ENCODE measurements at regions not wholly inside any gene's neighbourhood (a gene's known extent, or its start where the extent isn't known, plus 50 kb on each side); places are given as distances from the start of the nearest gene placed in this dataset.
A peak's percentile ranks its signal among the peaks of the same experiment; 100 is the strongest.
"Not testable (repeated sequence)": the region's sequence is repeated elsewhere in the genome, so short reads cannot be mapped to it uniquely, and the experiment has no call there.

DNA sequence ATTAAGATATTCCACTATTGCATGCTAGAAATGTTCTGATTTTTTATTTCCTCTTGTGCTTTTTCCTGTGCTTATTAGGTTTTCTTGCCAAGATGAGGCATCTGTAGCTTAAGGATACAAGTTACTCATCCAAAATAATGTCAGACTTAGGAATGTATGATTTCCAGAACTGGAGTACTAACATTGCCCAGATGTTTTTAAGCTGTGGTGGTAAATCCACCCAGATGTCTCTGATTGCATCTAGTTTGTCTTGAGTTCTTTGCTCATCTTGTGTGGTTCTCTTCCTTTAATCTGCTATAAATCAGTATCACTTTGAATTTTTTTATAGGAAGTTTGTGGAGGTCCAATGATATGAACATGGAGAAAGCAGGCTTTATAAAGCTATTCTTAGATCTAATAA is 337.5 kb upstream of the ZNF608 start:
- intact Hi-C loops (cut with DNase I) = no loop called here
- no peak for DNase-seq

DNA sequence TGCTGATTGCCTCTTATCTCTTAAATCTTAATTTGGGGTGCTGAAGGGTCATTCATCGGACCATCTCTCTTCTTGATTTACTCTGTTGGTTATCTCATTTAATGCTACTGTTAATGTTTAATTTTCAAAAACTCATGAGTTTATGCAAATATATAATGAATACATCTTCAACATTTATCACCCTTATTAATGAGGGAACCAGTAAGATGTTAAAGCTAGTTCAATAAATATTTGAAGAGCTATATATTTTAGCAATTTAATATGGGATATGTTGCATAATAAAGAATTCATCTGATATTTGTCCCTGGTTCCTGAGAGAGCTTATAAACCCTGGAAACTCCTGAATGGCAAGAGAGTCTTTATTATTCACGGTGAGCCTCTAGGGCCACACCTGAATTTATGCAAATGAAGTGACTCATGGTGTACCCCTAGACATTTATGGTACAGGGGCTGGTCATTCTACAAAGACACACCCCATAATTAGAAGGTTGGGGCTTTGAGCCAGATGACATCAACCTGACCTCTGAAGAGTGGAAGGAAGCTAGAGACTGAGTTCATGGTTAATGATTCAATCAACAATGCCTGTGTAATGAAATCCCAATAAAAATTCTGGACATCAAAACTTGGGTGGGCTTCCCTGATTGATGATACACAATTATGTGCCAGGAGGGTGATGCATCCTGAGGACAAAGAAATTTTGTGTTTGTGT is 339.5 kb upstream of the ZNF608 start:
- DNase-seq = no peak
- intact Hi-C loops (cut with DNase I) = no loop called here

DNA sequence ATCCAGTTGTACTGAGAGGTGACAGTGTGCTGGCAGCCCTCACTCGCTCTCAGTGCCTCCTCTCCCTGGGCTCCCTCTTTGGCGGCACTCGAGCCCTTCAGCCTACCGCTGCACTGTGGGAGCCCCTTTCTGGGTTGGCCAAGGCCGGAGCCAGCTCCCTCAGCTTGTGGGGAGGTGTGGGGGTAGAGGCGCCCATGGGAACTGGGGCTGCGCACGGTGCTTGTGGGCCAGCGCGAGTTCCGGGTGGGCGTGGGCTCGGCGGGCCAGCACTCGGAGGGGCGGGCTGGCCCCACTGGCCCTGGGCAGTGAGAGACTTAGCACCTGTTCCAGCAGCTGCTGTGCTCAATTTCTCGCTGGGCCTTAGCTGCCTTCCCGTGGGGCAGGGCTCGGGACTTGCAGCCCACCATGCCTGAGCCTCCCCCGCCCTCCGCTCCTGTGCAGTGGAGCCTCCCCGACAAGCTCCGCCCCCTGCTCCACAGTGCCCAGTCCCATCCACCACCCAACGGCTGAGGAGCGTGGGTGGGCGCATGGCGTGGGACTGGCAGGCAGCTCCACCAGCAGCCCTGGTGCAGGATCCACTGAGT is 342.2 kb upstream of the ZNF608 start:
- no peak for DNase-seq
- intact Hi-C loops (cut with DNase I) = no loop called here

DNA sequence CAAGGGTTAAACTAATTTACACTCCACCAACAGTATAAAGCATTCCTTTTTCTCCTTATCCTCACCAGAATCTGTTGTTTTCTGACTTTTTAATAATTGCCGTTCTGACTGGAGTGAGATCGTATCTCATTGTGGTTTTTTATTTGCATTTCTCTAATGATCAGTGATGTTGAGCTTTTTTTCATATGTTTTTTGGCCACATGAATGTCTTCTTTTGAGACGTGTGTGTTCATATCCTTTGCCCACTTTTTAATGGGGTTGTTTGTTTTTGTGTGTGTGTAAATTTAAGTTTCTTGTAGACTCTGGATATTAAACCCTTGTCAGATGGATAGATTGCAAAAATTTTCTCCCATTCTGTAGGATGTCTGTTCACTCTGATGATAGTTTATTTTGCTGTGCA is 345.7 kb upstream of the ZNF608 start:
- DNase-seq; intact Hi-C loops (cut with DNase I): not testable (repeated sequence)

GRCh38 chr5:125093776-125094175 is 347.3 kb upstream of the ZNF608 start:
- intact Hi-C loops (cut with DNase I) = no loop called here
- peak in 3 of 42 donors; percentile 4 to 47 (median 7) for DNase-seq

GRCh38 chr5:125100342-125100741 is 353.9 kb upstream of the ZNF608 start:
- no peak for DNase-seq
- intact Hi-C loops (cut with DNase I) = no loop called here

DNA sequence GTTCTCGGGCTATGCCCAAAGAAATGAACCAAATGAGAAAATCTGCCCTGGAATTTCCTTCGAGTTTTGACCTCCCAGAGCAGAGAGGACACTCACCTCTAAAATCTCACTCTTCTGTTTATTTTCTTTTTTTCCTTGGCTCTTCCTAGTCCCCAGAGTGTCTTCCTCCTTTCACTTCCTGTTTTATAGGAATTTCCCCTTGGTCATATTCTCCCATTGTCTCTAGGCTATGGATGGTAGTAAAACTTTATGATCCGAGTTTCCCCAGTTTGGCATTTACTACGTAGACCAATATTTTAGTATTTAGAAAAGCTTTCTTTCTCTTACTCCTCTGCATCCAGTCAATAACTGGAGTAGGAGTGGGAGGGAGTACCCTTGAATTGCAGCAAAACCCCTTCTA is 354.5 kb upstream of the ZNF608 start:
- no peak for DNase-seq
- intact Hi-C loops (cut with DNase I) = no loop called here

GRCh38 chr5:125103459-125103858 is 357.0 kb upstream of the ZNF608 start:
- intact Hi-C loops (cut with DNase I) = no loop called here
- DNase-seq = no peak

DNA sequence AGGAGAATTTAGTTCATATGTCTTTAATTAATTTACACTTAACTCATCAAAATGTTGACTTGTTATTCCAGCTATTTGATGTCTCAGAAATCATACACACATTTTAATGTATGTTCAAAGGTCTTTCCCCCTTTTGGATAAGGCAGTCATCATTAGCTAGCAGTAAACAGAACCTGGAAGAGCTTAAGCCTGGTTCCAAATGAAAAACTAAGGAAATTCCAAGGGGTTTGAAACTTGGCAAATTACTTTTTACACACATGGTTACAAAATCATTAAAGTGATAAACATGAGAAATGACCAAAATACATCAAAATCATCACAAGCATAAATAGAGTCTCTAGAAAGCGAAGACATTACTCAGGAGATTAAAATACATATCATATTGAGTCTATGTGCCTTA is 359.8 kb upstream of the ZNF608 start:
- intact Hi-C loops (cut with DNase I) = no loop called here
- no peak for DNase-seq

DNA sequence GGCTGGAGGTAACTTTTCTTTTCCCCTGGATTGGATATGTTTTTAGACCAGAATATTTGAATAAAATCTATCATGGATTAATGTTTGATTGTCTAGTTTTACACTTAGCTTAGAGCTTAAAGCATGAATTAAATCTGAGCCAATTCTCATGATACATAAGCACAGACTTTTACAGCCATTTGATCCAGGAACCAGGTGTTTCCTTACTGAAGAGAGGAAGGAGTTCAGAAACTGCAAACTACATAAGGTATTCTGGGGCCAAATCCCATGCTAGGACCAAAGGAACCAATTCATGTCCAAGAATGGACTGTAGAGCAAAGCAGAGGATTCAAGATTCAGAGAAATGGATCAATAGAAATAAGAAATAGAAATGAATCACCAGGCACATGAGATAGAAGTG is 360.4 kb upstream of the ZNF608 start:
- DNase-seq = no peak
- intact Hi-C loops (cut with DNase I) = no loop called here

DNA sequence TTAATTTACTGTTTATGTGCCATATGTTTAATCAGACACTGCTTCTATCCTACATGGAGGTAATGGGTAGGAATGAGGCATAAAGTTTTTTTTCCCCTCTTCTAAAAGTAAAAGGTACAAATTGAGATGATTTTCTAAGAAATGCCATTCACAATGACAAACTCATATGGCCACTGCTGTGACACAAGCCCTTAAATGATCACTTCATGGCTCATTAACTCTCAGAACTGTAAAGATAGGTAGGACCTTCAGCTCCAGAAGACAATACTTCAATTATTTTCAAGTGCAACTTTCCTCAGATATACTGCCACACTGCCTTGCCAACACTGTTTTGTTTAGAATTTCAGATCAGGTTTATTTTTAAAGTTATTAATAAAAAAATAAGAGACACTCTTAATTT is 362.9 kb upstream of the ZNF608 start:
- intact Hi-C loops (cut with DNase I) = no loop called here
- DNase-seq = no peak

DNA sequence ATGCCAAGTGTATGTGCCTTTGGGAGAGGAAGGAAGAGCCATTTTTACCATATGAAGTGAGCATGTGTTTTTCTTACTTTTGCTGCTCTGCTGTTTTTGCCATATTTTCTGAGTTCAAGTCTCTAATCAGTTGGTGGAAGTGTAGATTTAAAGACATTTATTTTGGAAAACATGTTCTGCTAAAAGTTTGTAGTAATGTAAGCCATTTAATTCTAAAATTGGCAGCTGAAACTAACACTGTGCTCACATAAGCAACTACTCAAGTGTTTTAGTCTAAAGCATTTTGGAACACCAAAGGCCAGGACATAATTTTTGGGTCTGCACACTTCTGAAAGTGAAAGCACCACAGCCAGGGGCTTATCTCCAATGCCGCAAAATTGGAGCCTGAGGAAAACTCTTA is 363.4 kb upstream of the ZNF608 start:
- no peak for DNase-seq
- intact Hi-C loops (cut with DNase I) = no loop called here

DNA sequence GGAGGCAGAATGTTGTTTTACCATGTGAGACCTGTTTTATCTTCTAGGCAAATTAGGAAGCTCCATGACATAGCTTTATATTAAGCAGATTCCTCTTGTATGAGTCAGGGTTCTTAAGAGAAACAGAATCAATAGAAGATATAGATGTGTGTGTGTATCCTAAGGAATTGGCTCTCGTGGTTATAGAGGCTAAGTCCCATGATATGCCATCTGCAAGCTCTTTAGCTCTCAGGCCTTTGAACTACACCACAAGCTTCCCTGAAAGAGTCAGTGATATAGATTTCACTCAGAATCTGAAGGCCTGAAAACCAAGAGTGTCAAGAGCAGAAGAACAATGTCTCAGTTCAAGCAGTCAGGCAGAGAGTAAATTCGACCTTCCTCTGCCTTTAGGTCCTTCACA is 365.8 kb upstream of the ZNF608 start:
- intact Hi-C loops (cut with DNase I) = no loop called here
- DNase-seq = no peak

DNA sequence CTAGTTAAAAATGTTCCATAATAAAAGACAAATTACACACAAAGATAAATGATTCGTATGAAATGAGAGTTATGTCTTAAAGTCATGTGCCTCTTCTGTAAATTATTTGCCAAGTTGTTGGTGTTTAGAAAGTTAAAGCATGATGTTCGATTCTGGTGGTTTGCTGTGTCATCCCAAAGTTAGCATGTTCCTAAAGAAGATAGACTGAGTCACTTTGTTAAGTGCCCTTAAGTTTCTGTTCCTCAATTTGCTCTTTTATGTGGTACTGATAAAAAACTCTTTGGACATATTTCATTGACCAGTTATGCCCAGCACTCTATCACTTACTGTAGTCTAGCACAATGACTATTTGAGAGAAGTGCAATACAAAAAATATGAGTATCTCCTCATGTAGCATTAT is 366.9 kb upstream of the ZNF608 start:
- no peak for DNase-seq
- intact Hi-C loops (cut with DNase I) = no loop called here

DNA sequence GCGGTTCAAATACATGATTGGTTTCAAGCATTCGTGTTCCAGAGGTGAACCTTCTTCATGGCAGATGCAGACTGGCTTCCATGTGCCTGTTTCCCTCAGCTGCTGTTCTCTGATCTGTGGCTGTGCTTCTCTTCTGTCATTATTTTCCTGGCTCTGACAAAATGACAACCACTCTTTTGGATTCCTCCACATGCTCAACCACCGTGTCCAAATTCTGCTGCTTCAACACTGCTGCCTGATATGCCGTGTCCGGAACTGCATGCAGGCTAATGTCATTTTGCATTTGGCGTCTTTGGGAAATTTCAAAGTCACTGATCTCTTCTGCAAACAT is 368.7 kb upstream of the ZNF608 start:
- DNase-seq = no peak
- intact Hi-C loops (cut with DNase I) = no loop called here

- intact Hi-C loops (cut with DNase I) = no loop called here
- DNase-seq = no peak
These were observed 371.1 kb upstream of the ZNF608 start for GRCh38 chr5:125117566-125117965.

GRCh38 chr5:125120012-125120411 is 373.6 kb upstream of the ZNF608 start:
- intact Hi-C loops (cut with DNase I) = no loop called here
- no peak for DNase-seq

- no peak for DNase-seq
- intact Hi-C loops (cut with DNase I) = no loop called here
These were observed 378.8 kb upstream of the ZNF608 start for GRCh38 chr5:125125031-125125823.

- no peak for DNase-seq
- intact Hi-C loops (cut with DNase I) = no loop called here
These were observed 379.6 kb upstream of the ZNF608 start for GRCh38 chr5:125126050-125126449.

GRCh38 chr5:125129151-125129806 is 382.8 kb upstream of the ZNF608 start:
- intact Hi-C loops (cut with DNase I) = no loop called here
- DNase-seq = no peak

All from head of caudate nucleus (tissue), 42 donors.